IPS-11a (cell line): ENCODE measurements at regions not wholly inside any gene's neighbourhood (a gene's known extent, or its start where the extent isn't known, plus 50 kb on each side); places are given as distances from the start of the nearest gene placed in this dataset.

Source experiments
- H3K4me3 ChIP-seq: one replicate; pipeline ENCODE4 v1.5.1; 2013; ENCODE audit warnings: low read depth, low read length, control low read depth

DNA sequence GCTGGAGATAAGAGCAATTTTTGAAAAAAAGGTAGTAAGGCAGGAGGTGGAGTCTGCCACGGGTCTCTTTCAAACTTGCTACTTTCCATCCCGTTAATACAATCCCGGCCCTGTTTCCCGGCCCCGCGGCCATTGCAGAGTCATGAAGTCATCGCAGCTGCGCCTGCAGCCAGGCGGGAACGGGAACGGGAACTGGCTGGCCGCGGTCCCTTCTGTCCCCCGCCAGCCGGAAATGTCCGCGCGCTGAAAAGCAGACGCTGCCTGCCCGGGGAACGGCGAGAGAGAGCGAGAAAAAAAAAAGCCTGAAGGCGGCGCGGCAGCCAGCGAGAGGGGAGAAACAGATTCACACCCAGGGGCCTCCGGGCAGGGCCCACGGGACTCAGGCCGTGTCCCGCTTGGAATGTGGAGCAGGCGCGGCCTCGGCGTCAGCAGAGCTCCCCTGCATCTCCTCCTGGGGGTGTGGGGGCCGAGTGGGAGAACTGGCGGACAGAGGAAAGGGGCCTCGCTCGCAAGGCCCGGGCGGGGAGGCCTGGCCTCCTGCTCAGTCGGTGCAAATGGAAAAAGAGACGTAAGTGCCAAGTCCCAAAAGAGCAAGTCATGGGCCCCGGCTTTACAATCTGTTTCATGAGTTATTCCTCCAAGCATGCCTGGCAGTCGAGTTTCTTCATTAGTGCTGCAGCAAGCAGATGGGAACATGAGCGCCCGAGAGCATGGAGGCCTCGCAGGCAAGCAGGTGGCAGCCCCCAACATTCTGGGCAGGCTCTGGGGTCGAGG lies 201.2 kb upstream of the GAS1 start:
- H3K4me3 ChIP-seq = no peak overlapping the region

DNA sequence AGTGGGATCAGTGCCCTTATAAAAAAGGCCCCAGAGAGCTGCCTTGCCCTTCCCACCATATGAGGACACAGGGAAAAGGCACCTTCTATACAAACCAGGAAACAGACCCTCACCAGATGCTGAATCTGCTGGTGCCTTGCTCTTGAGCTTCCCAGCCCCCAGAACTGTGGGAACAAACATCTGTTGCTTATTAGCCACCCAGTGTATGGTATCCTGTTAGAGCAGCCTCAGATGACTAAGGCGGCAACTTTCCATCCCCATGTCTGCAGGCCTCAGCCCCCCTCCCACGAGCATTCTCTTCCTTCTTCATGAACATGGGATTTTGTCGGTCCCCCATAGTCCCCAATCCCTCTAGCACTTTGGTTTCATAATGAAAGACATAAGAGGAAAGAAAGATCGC lies 202.5 kb upstream of the GAS1 start:
- H3K4me3 ChIP-seq = no peak overlapping the region

DNA sequence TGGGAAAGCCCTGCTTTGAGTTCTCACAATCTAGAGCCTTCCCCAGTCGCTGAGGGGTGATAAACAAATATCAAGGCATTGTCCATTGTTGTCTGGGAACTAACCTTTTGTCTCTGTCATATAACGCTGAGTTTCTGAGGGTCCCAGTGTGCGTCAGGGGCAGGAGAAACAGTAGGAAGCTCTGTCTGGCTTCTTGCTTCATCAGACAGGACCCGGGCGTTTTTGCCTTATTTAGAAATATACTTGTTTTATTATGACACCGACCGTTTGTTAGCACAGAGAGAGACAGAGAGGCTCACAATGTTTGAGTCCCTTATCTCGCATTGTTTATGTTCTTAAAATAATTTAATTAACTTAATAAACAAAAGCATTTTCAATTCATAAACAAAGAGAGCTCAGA lies 204.9 kb upstream of the GAS1 start:
- no peak overlapping the region for H3K4me3 ChIP-seq

DNA sequence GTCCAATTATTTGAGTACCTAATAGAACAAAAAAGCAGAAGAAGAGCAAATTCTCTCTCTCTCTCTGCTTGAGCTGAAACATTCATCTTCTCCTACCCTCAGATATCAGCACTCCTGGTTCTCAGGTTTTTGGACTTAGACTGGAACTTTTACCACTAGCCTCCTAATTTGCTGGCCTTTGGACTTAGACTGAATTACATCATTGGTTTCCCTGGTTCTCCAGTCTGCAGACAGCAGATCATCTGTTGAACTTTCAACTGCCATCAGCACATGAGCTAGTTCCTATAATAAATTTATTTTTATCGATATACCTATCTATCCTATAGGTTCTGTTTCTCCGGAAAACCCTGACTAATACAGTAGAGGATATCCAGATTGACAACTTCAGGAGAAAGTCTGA lies 208.9 kb upstream of the GAS1 start:
- no peak overlapping the region for H3K4me3 ChIP-seq

DNA sequence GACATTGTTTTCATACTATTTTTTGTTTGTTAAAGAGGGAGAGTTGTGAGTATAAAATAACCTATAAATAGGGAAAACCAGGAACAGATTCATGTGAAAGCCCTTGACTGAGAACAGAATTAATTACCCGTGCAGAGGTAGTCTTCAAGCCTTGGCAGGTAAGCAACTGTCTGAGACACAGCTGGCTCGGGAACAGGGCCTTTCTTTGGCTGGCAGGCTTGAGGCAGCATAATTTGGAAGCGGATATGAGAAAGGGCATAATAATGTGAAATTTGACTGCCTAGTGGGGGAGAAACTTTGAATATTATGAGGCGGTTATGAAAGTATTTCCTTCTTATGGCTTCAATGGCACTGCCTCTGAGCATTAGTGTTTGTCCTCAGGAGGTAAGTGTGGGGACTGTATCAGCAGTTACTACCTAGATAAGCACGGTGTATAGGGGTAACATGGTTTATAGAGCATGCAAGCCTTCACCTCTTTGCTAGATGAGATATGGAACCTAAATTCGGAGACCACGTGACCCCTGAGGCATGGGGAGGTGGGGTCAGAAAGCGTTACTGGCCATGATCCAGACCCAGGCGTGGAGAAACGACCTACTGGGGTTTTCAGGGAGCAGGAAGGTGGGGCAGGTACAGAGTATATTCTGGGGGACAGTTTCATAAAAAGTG lies 210.2 kb upstream of the GAS1 start:
- no peak overlapping the region for H3K4me3 ChIP-seq

DNA sequence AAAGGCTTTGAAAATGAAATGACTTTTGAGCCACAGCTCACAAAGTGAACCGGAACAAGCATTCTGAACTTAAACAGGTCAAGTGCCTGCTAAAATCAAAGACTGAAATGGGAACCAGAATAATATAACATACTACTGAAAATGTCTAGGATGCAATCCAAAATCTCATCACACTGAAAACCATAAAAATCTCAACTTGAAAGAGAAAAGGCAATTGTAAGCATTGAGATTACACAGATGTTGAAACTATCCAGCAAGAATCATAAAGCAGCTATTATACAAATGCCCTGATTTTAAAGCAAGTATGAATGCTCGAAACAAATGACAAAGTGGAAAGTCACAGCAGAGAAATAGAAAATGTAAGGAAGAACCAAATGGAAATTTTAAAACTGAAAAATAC lies 211.5 kb upstream of the GAS1 start:
- H3K4me3 ChIP-seq = no peak overlapping the region

DNA sequence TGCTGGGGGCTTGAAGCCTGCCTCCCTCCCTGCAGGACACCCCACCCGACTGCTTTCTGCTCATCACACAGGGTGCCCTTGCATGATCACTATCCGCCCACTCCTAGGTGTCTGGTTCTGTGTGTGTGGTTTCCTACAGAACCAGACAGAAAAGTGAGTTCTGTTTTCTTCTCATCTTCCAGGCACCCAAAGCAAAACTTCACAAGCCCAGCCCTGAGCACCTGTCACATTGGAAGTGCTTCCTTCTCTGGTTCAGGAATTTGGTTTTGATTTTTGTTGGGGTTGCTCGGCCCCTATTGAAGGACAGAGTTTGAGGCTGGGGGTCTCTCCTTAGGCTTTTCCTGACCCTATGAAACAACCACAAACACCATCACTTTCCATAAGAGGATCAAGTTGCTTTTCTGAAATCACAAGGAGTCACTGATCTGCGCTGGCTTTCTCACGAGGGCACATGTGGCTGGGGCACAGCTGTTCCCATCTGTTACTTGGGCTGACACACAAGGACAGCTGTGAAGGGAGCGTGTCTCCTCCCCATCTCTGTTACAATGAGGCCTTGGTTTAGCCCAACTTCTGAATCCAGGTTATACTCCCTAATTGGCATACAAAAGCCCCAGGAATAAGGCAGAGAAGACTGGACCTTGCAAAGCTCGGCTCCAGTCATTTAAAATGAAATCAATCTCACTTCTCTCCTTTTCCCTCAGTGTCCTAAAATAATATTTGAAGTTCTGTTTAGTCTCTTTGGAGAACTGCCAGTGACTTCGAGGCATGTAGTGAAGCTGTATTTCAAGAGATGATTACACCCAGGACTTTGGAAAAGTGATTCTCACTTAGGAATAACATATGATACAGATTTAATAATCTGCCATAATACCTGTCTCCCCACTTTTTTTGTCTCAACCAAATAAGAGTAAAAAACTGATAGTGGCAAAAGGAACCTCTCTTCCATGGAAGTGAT lies 213.1 kb upstream of the GAS1 start:
- no peak overlapping the region for H3K4me3 ChIP-seq

DNA sequence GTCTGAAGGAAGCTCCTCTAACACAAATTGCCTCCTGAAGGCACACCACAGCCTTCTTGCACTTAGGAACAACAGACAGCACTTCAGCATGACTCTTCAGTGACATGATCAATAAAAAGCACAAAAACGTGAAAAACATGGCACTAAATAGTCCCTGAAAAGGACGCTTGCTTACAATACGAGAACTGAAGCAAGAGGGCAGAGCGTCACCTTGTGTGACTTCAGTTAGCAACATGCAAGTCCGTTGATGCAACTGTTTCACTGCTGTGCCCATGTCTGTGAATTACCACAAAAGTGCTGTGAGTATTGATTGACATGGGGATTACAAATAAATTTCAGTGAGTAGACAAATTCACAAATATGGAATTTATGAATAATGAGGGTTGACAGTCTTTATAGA lies 219.9 kb upstream of the GAS1 start:
- no peak overlapping the region for H3K4me3 ChIP-seq

DNA sequence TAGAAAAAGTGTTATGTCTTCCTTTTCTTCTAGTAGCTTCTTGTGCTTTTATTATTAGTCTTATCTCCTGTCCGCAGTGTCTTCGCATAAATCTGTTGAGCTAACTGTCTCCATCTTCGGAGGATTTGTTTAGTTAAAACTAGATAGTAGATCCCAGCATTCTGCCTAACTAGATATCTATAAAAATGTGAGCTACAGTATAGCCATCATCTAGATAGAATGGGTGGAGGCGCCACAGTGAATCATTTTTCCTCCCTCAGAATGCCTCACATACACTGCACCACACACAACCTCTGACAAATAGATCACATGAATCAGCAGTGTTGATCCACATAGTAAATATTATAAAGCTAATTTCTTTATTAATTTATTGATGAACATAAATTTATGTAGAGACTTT lies 220.3 kb upstream of the GAS1 start:
- H3K4me3 ChIP-seq = no peak overlapping the region

DNA sequence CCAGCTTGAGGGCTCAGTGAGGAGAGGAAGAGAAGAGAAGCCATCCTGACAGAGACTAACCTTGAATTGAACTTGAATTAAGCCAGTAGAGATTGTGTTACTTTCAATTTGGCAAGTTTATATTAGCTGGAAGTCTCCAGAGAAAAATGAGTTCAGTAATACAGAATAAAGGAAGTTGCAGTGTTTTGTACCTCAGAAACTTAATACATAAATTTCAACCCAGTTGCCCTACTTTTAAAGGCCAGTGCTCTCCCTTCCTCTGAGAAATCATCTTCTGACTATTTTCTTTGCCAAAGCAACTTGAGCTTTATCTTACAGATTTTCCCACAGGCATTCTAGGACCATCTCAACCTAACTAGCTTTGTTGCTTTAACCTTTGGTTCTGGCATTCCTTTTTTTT lies 231.0 kb upstream of the GAS1 start:
- H3K4me3 ChIP-seq = no peak overlapping the region

DNA sequence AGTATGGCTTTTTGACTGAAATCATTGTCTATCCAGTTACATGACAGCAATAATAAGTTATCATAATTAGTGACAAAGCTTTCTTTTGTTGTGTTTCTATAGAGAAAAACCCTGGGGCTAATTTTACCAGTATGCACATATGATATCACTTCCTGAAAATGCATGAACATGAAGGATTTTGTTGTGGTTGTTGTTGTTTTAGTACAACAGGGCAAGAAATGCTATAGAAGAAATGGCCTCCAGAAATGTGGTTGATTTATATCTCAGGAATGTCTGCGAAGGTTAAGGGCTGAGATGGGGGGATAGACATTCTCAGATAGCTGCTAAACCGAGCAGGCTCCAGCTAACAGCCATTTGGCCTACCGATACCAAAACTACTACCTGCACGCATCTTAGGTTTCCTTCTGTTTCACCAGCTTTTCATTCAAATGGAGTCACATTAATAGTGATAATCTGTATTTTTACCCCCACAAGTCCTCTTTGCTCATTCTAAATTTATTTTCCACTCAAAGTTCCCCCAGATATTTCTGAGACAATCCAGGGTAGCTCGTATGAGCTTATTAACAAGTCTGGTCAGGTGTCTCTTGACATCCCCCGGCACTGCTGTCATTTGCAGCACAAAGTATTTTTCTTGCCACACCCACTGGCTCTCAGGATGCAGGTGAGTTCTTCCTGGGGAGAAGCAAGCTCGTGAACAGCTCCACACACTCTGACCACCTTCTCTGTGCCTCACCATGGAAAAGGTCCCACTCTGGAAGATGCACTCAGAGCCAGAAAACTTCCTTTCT lies 232.4 kb upstream of the GAS1 start:
- no peak overlapping the region for H3K4me3 ChIP-seq

DNA sequence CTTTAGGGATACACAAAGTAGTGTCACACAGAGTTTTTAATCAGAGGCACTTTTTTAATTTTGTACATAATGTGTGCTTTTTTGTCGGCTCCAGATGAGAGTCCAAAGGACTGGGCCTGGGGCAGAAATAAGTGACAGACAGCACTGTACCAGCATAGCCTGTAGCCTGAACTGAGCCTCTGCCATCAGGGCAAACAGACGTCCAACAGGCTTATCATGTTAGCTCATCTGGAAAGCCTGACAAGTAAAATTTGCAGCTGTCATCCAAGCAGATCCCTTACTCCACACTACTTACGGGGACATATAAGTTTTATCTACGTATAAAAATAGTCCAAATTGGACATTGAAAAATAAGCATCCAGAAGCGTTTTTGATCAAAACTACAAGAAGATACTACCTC lies 233.1 kb upstream of the GAS1 start:
- no peak overlapping the region for H3K4me3 ChIP-seq

DNA sequence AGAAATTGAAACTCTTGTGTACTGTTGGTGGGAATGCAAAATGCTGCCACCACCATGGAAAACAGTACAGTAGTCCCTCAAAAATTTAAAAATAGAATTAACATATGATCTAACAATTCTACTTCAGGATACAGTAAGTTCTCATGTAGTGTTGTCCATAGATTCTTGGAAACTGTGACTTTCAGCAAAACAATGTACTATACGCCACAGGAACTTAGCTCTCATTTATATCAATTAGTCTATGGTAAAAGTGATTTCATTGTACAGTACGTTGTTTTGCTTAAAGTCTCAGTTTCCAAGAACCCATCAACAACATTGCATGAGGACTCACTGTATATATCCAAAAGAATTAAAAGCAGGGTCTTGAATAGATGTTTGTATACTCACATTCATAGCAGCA lies 233.5 kb upstream of the GAS1 start:
- H3K4me3 ChIP-seq = no peak overlapping the region

DNA sequence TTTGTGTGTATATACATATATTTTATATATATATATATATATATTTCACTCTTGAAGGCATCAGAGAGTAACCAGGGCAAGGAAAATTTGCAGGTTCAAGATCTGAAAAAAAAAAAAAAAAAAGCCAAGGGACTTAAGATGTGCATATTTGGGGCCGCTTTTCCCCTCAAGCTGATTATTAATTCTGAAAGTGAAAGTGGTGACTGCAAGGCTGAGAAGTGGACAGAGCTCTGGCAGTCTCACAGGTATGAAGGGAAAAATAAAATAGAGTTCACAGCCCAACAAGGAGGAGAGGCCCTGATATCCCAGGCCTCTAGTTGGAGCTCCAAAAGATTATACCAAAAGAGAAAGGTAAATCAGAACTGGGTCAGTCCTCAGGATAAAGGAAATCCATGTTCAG lies 234.4 kb upstream of the GAS1 start:
- H3K4me3 ChIP-seq = no peak overlapping the region

DNA sequence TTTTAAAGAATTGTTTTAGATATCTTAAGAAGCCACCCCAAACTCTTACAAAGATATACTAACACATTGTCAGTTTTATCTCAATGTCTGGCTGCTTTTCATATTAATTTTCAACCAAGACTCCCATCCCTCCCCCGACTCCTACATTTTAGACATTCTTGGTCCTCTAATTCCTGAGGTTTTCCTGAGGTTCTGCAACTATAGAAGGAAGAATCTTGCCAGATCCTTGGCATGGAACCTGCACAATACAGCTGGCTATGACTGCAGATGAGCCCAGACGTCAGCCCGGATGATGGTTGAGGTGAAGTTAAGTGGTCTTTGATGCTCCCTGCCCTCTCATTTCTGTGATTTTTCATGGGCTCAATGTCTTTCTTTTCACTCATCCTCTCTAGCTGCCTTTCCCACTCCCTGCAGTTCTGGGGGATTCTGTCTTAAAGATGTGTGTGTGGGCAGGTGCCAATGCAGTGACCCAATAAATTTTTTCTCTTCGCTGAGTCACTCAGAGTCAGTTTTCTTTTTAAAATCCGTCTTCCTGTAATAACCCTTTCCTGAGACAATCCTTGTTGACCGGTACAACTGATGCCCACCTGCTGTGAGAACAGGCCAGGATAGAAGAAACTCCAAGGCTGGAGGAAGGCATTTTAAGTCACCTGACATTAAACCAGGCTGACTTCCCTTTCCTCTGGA lies 237.8 kb upstream of the GAS1 start:
- H3K4me3 ChIP-seq = no peak overlapping the region

DNA sequence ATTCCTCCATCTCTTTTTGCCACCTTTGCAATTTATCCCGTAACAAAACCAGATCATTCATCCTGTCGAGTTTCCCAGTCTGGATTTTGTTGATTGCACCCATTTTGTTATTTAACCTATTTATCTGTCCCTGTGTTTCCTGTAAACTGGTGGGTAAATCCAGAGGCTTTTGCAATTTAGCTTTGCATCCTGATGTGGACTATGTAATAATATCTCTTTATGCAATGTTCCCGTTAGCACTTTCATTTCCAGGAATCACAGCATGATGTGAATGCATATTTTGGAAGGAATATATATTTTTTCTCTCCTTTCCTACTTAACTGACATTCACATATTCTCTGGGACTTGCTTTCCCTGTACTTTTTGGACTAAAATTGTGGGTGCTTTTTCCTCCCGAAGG lies 240.3 kb upstream of the GAS1 start:
- no peak overlapping the region for H3K4me3 ChIP-seq

DNA sequence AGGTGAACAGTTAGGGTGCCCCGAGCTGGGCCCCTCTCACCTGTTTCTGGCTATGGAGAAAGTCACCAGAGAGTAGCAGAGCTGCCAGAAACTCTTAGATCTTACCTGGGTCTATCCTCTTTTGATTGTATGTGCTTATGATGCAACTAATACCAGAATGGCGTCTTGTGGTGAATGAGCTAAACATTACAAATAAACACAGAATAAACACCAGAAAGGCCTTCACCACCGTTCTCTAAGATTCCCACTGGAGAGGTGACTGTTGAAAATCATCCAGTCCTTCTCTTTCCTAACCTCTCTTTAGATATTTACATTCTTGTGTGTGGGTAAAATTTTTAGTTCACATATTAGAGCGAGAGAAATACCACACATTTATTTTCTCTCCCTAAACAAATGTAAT lies 241.7 kb upstream of the GAS1 start:
- no peak overlapping the region for H3K4me3 ChIP-seq

DNA sequence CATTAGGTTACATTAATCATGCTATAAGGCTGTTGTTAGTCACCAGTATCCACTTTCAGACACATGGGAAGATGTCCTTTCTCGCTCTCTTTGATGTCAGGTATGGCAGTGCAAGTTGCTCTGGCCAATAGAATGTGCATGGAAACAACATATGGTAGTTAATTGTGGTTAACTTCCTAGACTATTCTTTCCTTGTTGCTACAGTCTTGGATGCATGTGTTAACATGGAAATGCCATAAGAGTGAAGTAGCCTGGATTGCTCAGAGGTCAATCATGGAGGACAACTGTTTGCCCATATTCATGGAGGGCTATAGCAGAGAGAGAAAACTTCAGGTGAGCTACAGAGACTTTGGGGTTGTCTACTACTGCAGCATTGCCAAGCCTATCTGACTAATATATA lies 245.8 kb upstream of the GAS1 start:
- no peak overlapping the region for H3K4me3 ChIP-seq

DNA sequence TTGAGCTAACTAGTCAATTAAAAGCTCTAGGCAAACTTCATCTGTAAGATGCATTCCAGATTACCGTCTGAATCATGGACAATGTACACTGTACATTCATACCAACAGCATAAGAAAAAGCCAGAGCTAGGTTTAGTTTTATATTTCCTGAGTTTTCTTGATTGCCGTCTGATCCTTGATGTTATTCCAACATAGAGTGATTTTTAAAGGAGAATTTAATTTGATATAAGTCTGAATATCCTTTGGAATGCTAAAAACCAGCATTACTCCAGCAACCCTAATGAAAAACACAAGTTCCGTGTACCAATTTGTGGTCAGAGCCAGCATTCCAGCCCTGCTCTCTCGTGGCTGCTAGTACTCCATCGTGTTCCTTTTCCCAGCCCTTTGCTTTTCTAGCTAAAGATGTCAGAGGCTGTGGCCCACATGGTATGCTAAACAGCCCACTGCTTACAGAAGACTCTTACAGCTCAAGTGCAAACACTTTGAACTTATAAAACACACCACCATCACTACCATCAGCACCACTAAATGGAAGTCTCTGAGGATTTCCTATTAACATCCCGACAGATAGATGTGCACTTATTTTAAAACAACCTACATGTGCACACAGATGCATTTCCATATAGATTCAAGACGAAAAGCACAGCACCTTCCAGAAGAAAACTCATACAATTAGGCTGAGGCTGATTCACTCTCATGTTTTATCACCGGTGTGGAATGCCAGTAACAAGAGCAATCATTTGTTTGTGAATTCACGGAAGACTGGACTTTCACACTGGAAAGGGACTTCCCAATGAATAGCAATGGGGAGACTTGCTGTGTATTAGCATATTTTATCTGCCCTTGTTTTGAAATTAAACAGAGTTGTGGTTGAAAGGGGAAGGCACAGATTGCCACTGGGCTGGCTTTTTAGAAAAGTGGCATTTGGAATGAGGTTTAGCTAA lies 246.9 kb upstream of the GAS1 start:
- no peak overlapping the region for H3K4me3 ChIP-seq
